ENCODE measurements at regions not wholly inside any gene's neighbourhood (a gene's known extent, or its start where the extent isn't known, plus 50 kb on each side); places are given as distances from the start of the nearest gene placed in this dataset.

DNA sequence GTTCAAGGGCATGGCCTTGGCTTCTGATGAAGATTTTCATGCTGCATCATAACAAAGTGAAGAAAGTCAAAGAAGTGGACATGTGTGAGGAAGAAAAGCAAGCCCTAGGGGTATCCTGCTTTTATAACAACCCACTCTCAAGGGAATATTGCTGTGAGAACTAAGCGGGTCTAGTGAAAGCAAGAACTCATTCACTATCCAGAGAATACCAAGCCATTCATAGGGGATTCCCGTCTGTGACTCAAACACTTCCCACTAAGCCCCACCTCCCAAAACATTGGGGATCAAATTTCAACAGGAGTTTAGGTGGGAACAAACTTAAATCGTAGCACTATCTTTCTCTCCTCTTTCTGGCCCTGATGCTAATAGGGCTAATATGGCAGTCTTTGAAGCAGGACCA lies 98.5 kb upstream of the CTTNBP2NL start:
- Histone ChIP-seq H3K4me3 (no peak overlapping the region), H3K9me3 (peaks cover 0 to 4% (median 0%) of the 10 kb centered on the region in 3 donors), H3K36me3 (no peaks in the 10 kb centered on the region), H3K4me1 (no peaks in the 10 kb centered on the region), H3K27ac (no peak overlapping the region), H3K27me3 (no peaks in the 10 kb centered on the region)
- intact Hi-C loops (cut with DNase I; ENCODE audit: low total_unique reads) = no loop called here
- no peak for DNase-seq
- no peak for TF ChIP-seq CTCF (IDR thresholded peaks at IDR 0.05)

GRCh38 chr1:112298558-112298957 lies 97.5 kb upstream of the CTTNBP2NL start:
- TF ChIP-seq CTCF (IDR thresholded peaks at IDR 0.05) = no peak
- Histone ChIP-seq H3K36me3 (no peaks in the 10 kb centered on the region), H3K27ac (no peak overlapping the region), H3K4me3 (no peak overlapping the region), H3K4me1 (no peaks in the 10 kb centered on the region), H3K9me3 (peaks cover 0 to 4% (median 0%) of the 10 kb centered on the region in 3 donors), H3K27me3 (no peaks in the 10 kb centered on the region)
- intact Hi-C loops (cut with DNase I; ENCODE audit: low total_unique reads) = no loop called here
- DNase-seq = no peak

DNA sequence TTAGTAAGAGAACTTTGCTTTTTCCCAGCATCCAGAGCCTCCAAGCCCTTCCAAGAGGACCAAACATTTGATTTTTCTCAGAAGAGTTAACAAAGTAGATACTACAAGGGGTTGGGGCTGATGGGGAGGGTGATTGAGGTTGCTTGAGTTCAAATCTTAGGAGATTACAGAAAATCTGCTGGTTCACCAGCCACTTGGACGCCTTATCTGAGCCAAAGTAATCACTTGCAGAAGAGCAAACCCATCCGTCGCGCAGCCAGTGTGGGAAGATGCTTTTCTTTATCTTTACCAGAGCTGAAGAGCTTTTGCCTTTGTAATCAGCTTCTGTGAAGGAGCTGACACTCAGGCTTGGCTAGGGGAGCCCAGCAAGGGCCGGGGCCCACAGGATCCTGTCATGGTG lies 91.9 kb upstream of the CTTNBP2NL start:
- intact Hi-C loops (cut with DNase I; ENCODE audit: low total_unique reads) = loop anchor here (5.0 kb wide), 1 partner anchor 1278 kb away; no protein-coding TSS in a partner anchor
- Histone ChIP-seq H3K36me3 (no peaks in the 10 kb centered on the region), H3K4me3 (no peak overlapping the region), H3K9me3 (peaks cover 0 to 2% (median 0%) of the 10 kb centered on the region in 3 donors), H3K4me1 (no peaks in the 10 kb centered on the region), H3K27me3 (no peaks in the 10 kb centered on the region), H3K27ac (no peak overlapping the region)
- no peak for DNase-seq
- no peak for TF ChIP-seq CTCF (IDR thresholded peaks at IDR 0.05)

DNA sequence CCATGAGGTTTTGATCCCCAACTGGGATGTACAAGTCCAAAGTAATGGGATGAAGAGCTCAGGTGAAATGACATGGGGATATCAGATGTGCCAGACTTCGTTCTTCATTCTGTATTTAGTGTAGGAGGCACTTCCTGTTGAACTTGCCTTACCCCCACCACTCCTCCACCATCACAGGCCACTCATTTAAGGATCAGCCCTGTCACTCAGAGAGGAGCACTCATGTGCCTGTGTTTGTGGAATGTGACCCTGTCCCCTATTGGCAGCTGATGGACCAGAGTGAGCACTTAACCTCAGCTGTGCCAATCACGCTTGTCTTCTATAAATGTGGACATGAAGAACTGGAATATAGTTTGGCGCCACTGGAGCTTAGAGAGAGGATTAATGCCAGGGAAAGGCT lies 91.4 kb upstream of the CTTNBP2NL start:
- no peak for TF ChIP-seq CTCF (IDR thresholded peaks at IDR 0.05)
- Histone ChIP-seq H3K27me3 (no peaks in the 10 kb centered on the region), H3K4me1 (no peaks in the 10 kb centered on the region), H3K36me3 (no peaks in the 10 kb centered on the region), H3K27ac (no peak overlapping the region), H3K9me3 (no peaks in the 10 kb centered on the region), H3K4me3 (no peak overlapping the region)
- intact Hi-C loops (cut with DNase I; ENCODE audit: low total_unique reads) = loop anchor here (5.0 kb wide), 1 partner anchor 1278 kb away; no protein-coding TSS in a partner anchor
- no peak for DNase-seq

DNA sequence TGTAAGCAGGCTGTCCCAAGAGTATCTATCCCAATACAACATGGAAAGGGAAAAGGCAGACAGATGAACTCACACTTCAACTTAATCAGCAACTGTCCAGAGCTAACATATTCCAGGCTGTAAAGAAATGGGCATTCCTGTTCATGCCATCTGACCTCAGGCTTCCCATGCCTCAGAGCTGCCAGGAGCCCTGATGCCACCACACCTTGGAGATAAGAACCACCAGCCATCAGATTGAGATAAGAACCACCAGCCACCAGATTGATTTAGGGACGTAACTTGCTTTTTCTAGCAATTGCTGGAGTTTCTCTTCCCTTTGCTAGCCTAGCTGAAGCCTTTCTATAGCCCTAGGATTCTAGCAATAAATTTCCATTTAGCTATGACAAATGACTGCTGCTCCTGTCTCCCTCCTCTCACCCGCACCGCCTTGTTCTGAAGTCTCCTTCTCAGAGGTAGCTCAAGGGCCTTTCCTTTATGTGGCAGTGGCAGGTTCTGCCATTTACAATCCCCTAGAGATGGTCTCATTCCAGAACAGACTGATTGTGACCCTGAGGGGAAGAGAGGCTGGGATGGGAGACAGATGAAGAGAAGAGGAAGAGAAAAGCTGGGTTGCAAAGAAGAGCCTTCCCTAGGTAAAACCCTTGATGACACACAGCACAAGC lies 88.0 kb upstream of the CTTNBP2NL start:
- H3K27me3 ChIP-seq = peaks cover 0 to 3% of the 10 kb centered on the region in 2 donors
- no peak overlapping the region for H3K4me3 ChIP-seq
- no peak overlapping the region for H3K27ac ChIP-seq
- H3K36me3 ChIP-seq = no peaks in the 10 kb centered on the region
- no peak for TF ChIP-seq CTCF (IDR thresholded peaks at IDR 0.05)
- no peaks in the 10 kb centered on the region for H3K9me3 ChIP-seq
- no peaks in the 10 kb centered on the region for H3K4me1 ChIP-seq
- intact Hi-C loops (cut with DNase I; ENCODE audit: low total_unique reads) = no loop called here
- no peak for DNase-seq
